ENCODE measurements at regions not wholly inside any gene's neighbourhood (a gene's known extent, or its start where the extent isn't known, plus 50 kb on each side); places are given as distances from the start of the nearest gene placed in this dataset.

GRCh38 chr17:70484496-70484895, 315.2 kb downstream of the KCNJ2 start:
- TF ChIP-seq CTCF (IDR thresholded peaks at IDR 0.05), result no peak
- TF ChIP-seq POLR2A (IDR thresholded peaks at IDR 0.05; ENCODE audit: low read depth), result no peak
- TF ChIP-seq EP300 (IDR thresholded peaks at IDR 0.05), result no peak
- TF ChIP-seq POLR2AphosphoS5 (IDR thresholded peaks at IDR 0.05), result no peak
- WGBS, result 98% methylated on average over 7 of the region's 7 CpGs
- H3K36me3 ChIP-seq, result no peaks in the 10 kb centered on the region
- H3K4me3 ChIP-seq, result no peak overlapping the region
- H3K9me3 ChIP-seq, result no peaks in the 10 kb centered on the region
- H3K27ac ChIP-seq (replicated peaks in 1 of 4), result no peak overlapping the region
- peaks cover 0 to 4% (median 0%) of the 10 kb centered on the region in 4 donors for H3K4me1 ChIP-seq
- intact Hi-C loops (cut with DNase I), result no loop called here
- no peak for DNase-seq (ENCODE audit: extremely low spot score)
- no peaks in the 10 kb centered on the region for H3K27me3 ChIP-seq

- Histone ChIP-seq H3K4me1 (no peaks in the 10 kb centered on the region), H3K27me3 (no peaks in the 10 kb centered on the region), H3K36me3 (no peaks in the 10 kb centered on the region), H3K27ac (replicated peaks in 1 of 4) (no peak overlapping the region), H3K9me3 (no peaks in the 10 kb centered on the region), H3K4me3 (no peak overlapping the region)
- TF ChIP-seq POLR2A (IDR thresholded peaks at IDR 0.05; ENCODE audit: low read depth) (no peak), POLR2AphosphoS5 (IDR thresholded peaks at IDR 0.05) (no peak), CTCF (IDR thresholded peaks at IDR 0.05) (no peak), EP300 (IDR thresholded peaks at IDR 0.05) (no peak)
- intact Hi-C loops (cut with DNase I), result no loop called here
- DNase-seq (ENCODE audit: extremely low spot score), result no peak
- 70% methylated on average over 2 of the region's 2 CpGs for WGBS
These were observed 323.0 kb downstream of the KCNJ2 start for GRCh38 chr17:70492368-70492767.

GRCh38 chr17:70493277-70493874, 324.0 kb downstream of the KCNJ2 start:
- intact Hi-C loops (cut with DNase I), result no loop called here
- Histone ChIP-seq H3K4me1 (peaks cover 0 to 5% (median under 1%) of the 10 kb centered on the region in 4 donors), H3K27me3 (no peaks in the 10 kb centered on the region), H3K36me3 (no peaks in the 10 kb centered on the region), H3K27ac (replicated peaks in 1 of 4) (no peak overlapping the region), H3K9me3 (no peaks in the 10 kb centered on the region), H3K4me3 (no peak overlapping the region)
- WGBS, result 74% methylated on average over 3 of the region's 3 CpGs
- TF ChIP-seq EP300 (IDR thresholded peaks at IDR 0.05), result no peak
- no peak for TF ChIP-seq POLR2AphosphoS5 (IDR thresholded peaks at IDR 0.05)
- no peak for TF ChIP-seq CTCF (IDR thresholded peaks at IDR 0.05)
- TF ChIP-seq POLR2A (IDR thresholded peaks at IDR 0.05; ENCODE audit: low read depth), result no peak
- DNase-seq (ENCODE audit: extremely low spot score), result no peak

GRCh38 chr17:70498631-70499030, 329.3 kb downstream of the KCNJ2 start:
- TF ChIP-seq POLR2A (IDR thresholded peaks at IDR 0.05; ENCODE audit: low read depth) (no peak), EP300 (IDR thresholded peaks at IDR 0.05) (no peak), POLR2AphosphoS5 (IDR thresholded peaks at IDR 0.05) (no peak), CTCF (IDR thresholded peaks at IDR 0.05) (no peak)
- 30% methylated on average over 2 of the region's 2 CpGs for WGBS
- Histone ChIP-seq H3K27ac (replicated peaks in 1 of 4) (no peak overlapping the region), H3K36me3 (no peaks in the 10 kb centered on the region), H3K4me3 (no peak overlapping the region), H3K9me3 (no peaks in the 10 kb centered on the region), H3K27me3 (no peaks in the 10 kb centered on the region), H3K4me1 (peaks cover 0 to 10% (median 8%) of the 10 kb centered on the region in 4 donors)
- intact Hi-C loops (cut with DNase I), result no loop called here
- DNase-seq (ENCODE audit: extremely low spot score), result no peak
